Stomach (tissue), 4 donors: ENCODE measurements at regions not wholly inside any gene's neighbourhood (a gene's known extent, or its start where the extent isn't known, plus 50 kb on each side); places are given as distances from the start of the nearest gene placed in this dataset.

ENCODE experiments used
- CTCF ChIP-seq, 7 experiments: fragments of 450-650 bp in 4 of 7; fragments of 200-600 bp in 3 of 7; sonication (generic) in 3 of 7; IDR thresholded peaks; one replicate each; pipeline ENCODE4 v1.5.1; 2016 to 2019; ENCODE audit warnings: antibody characterized with exemption in 7 of 7, control low read depth in 2 of 7, mild to moderate bottlenecking in 1 of 7
- EP300 ChIP-seq: sonication (generic); formaldehyde crosslinking; IDR thresholded peaks from one replicate; pipeline ENCODE4 v1.6.1; 2017; ENCODE audit warnings: antibody characterized with exemption
- POLR2A ChIP-seq, 4 donors: fragments of 450-650 bp; IDR thresholded peaks; one replicate each; pipeline ENCODE4 v1.6.1; 2016; ENCODE audit warnings: antibody characterized with exemption in 4 of 4, control low read depth in 2 of 4, mild to moderate bottlenecking in 1 of 4, moderate library complexity in 1 of 4
- POLR2AphosphoS5 ChIP-seq, 3 donors: sonication (generic); formaldehyde crosslinking; IDR thresholded peaks; one replicate each; pipeline ENCODE4 v1.6.1; 2016; ENCODE audit warnings: antibody characterized with exemption in 3 of 3

- TF ChIP-seq CTCF (IDR thresholded peaks at IDR 0.05) (no peak), POLR2AphosphoS5 (IDR thresholded peaks at IDR 0.05) (no peak), EP300 (no peak), POLR2A (IDR thresholded peaks at IDR 0.05) (no peak)
These were observed 470.1 kb upstream of the ARRDC4 start for GRCh38 chr15:97490429-97490828.
